DOHH2 (cell line): ENCODE measurements at regions not wholly inside any gene's neighbourhood (a gene's known extent, or its start where the extent isn't known, plus 50 kb on each side); places are given as distances from the start of the nearest gene placed in this dataset.
"Not testable (repeated sequence)": the region's sequence is repeated elsewhere in the genome, so short reads cannot be mapped to it uniquely, and the experiment has no call there.

ENCODE experiments used
- H3F3A ChIP-seq: fragments of 200-600 bp; sonication (generic), shearing (Covaris generic); 2 replicates; pipeline ENCODE4 v1.6.0; 2016; ENCODE audit warnings: antibody characterized with exemption, mild to moderate bottlenecking; ENCODE audit not compliant: control insufficient read depth, insufficient read depth
- H3K27ac ChIP-seq: fragments of 200-600 bp; sonication (generic); 2 replicates; pipeline ENCODE4 v1.5.1; 2014; ENCODE audit warnings: low read depth, mild to moderate bottlenecking, low read length, moderate library complexity
- H3K27me3 ChIP-seq: fragments of 200-600 bp; sonication (generic); 2 replicates; pipeline ENCODE4 v1.6.1; 2014; ENCODE audit warnings: mild to moderate bottlenecking, low read length, mixed read lengths; ENCODE audit not compliant: control insufficient read depth
- H3K36me3 ChIP-seq: fragments of 200-600 bp; sonication (generic); 2 replicates; pipeline ENCODE4 v1.6.1; 2014; ENCODE audit warnings: mild to moderate bottlenecking, low read length, moderate library complexity, mixed read lengths; ENCODE audit not compliant: control insufficient read depth
- H3K4me1 ChIP-seq: fragments of 200-600 bp; sonication (generic); 2 replicates; pipeline ENCODE4 v1.6.1; 2014; ENCODE audit warnings: mild to moderate bottlenecking, low read length, mixed read lengths; ENCODE audit not compliant: control insufficient read depth
- H3K4me2 ChIP-seq: fragments of 200-600 bp; sonication (generic); 2 replicates; pipeline ENCODE4 v1.6.0; 2014; ENCODE audit warnings: mild to moderate bottlenecking, low read length, moderate library complexity
- H3K4me3 ChIP-seq: fragments of 200-600 bp; sonication (generic); 2 replicates; pipeline ENCODE4 v1.5.1; 2014; ENCODE audit warnings: mild to moderate bottlenecking, low read length, mixed read lengths
- H3K79me2 ChIP-seq: fragments of 200-600 bp; sonication (generic); 2 replicates; pipeline ENCODE4 v1.6.1; 2014; ENCODE audit warnings: mild to moderate bottlenecking, low read length, mixed read lengths; ENCODE audit not compliant: control insufficient read depth
- H3K9me2 ChIP-seq: fragments of 200-600 bp; sonication (generic); replicated peaks from 2 replicates; pipeline ENCODE4 v1.6.1; 2014; ENCODE audit warnings: mild to moderate bottlenecking, low read length, mixed read lengths; ENCODE audit not compliant: control insufficient read depth
- H3K9me3 ChIP-seq: fragments of 200-600 bp; sonication (generic); 2 replicates; pipeline ENCODE4 v1.6.1; 2014; ENCODE audit warnings: antibody characterized with exemption, low read length, mixed read lengths; ENCODE audit not compliant: control insufficient read depth, insufficient read depth
- H4K20me1 ChIP-seq: fragments of 200-600 bp; sonication (generic); 2 replicates; pipeline ENCODE4 v1.6.0; 2014; ENCODE audit warnings: low read depth, mild to moderate bottlenecking, antibody characterized with exemption, low read length, moderate library complexity; ENCODE audit not compliant: control insufficient read depth, insufficient read depth
- CTCF ChIP-seq: fragments of 200-600 bp; sonication (generic); IDR thresholded peaks from one replicate; pipeline ENCODE4 v1.5.1; 2014; ENCODE audit warnings: antibody characterized with exemption, mild to moderate bottlenecking, low read depth, low read length; ENCODE audit not compliant: poor library complexity, severe bottlenecking
- EZH2phosphoT487 ChIP-seq: fragments of 200-600 bp; sonication (generic); IDR thresholded peaks from 2 replicates; pipeline ENCODE4 v1.6.1; 2017; ENCODE audit warnings: borderline replicate concordance, mild to moderate bottlenecking, antibody characterized with exemption, low read length, moderate library complexity, mixed read lengths

- H3K9me3 ChIP-seq, result no peaks in the 10 kb centered on the region
- no peaks in the 10 kb centered on the region for H4K20me1 ChIP-seq
- H3K9me2 ChIP-seq, result no peaks in the 10 kb centered on the region
- no peaks in the 10 kb centered on the region for H3F3A ChIP-seq
- TF ChIP-seq CTCF, result no peak
- no peak for TF ChIP-seq EZH2phosphoT487
- H3K4me1 ChIP-seq, result no peaks in the 10 kb centered on the region
- H3K4me2 ChIP-seq, result no peak overlapping the region
- no peaks in the 10 kb centered on the region for H3K79me2 ChIP-seq
- no peak overlapping the region for H3K27ac ChIP-seq
- H3K36me3 ChIP-seq, result no peaks in the 10 kb centered on the region
- no peaks in the 10 kb centered on the region for H3K27me3 ChIP-seq
- no peak overlapping the region for H3K4me3 ChIP-seq
Measured at GRCh38 chr12:28097221-28097620, 93.0 kb upstream of the CCDC91 start.

- H3K4me2 ChIP-seq, H3K79me2 ChIP-seq, H3K9me2 ChIP-seq, H3K4me1 ChIP-seq, H4K20me1 ChIP-seq, H3K27me3 ChIP-seq, H3K27ac ChIP-seq, H3K9me3 ChIP-seq, H3K4me3 ChIP-seq, H3F3A ChIP-seq, H3K36me3 ChIP-seq: not testable (repeated sequence)
Measured at GRCh38 chr12:28099245-28099644, 91.0 kb upstream of the CCDC91 start.

- H4K20me1 ChIP-seq, result no peaks in the 10 kb centered on the region
- H3K4me1 ChIP-seq, result no peaks in the 10 kb centered on the region
- no peaks in the 10 kb centered on the region for H3K9me2 ChIP-seq
- no peaks in the 10 kb centered on the region for H3K27me3 ChIP-seq
- no peaks in the 10 kb centered on the region for H3F3A ChIP-seq
- no peak overlapping the region for H3K4me3 ChIP-seq
- no peaks in the 10 kb centered on the region for H3K9me3 ChIP-seq
- no peaks in the 10 kb centered on the region for H3K36me3 ChIP-seq
- no peak for TF ChIP-seq CTCF
- no peak for TF ChIP-seq EZH2phosphoT487
- H3K27ac ChIP-seq, result no peak overlapping the region
- H3K79me2 ChIP-seq, result no peaks in the 10 kb centered on the region
- H3K4me2 ChIP-seq, result no peak overlapping the region
Measured at GRCh38 chr12:28099871-28100270, 90.4 kb upstream of the CCDC91 start.

GRCh38 chr12:28100717-28101116 is 89.5 kb upstream of the CCDC91 start:
- no peak overlapping the region for H3K4me3 ChIP-seq
- H3F3A ChIP-seq, result no peaks in the 10 kb centered on the region
- H3K79me2 ChIP-seq, result no peaks in the 10 kb centered on the region
- no peaks in the 10 kb centered on the region for H3K9me3 ChIP-seq
- no peaks in the 10 kb centered on the region for H4K20me1 ChIP-seq
- TF ChIP-seq CTCF, result no peak
- TF ChIP-seq EZH2phosphoT487, result no peak
- H3K4me1 ChIP-seq, result no peaks in the 10 kb centered on the region
- H3K27me3 ChIP-seq, result no peaks in the 10 kb centered on the region
- no peak overlapping the region for H3K27ac ChIP-seq
- no peaks in the 10 kb centered on the region for H3K36me3 ChIP-seq
- H3K9me2 ChIP-seq, result no peaks in the 10 kb centered on the region
- no peak overlapping the region for H3K4me2 ChIP-seq
